ENCODE measurements at regions not wholly inside any gene's neighbourhood (a gene's known extent, or its start where the extent isn't known, plus 50 kb on each side); places are given as distances from the start of the nearest gene placed in this dataset.

DNA sequence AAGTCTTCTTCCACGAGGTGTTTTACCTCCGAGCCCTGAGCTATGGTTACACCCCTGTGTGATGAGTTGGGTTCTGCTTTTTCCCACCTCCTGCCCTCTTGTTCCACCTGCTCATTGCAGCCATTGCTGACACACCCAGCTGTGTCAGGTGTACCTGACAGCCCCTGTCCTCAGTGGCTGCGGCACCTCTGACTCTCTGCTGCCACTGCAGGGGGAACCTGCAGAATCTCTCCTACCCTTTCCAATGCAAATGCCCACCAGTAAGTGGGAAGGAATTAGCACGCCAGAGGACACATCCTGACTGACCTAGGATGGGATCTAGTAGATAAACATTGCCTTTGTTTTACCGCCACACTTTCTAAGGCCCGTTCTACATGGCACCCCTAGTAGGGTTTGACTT is 600.9 kb upstream of the MKI67 start:
- in situ Hi-C loops (cut with MboI; ENCODE audit: low sequenced_read_pairs, unreplicated experiment): no loop called here
- DNase-seq (ENCODE audit: low spot score): no peak
- TF ChIP-seq, protein P1, sequence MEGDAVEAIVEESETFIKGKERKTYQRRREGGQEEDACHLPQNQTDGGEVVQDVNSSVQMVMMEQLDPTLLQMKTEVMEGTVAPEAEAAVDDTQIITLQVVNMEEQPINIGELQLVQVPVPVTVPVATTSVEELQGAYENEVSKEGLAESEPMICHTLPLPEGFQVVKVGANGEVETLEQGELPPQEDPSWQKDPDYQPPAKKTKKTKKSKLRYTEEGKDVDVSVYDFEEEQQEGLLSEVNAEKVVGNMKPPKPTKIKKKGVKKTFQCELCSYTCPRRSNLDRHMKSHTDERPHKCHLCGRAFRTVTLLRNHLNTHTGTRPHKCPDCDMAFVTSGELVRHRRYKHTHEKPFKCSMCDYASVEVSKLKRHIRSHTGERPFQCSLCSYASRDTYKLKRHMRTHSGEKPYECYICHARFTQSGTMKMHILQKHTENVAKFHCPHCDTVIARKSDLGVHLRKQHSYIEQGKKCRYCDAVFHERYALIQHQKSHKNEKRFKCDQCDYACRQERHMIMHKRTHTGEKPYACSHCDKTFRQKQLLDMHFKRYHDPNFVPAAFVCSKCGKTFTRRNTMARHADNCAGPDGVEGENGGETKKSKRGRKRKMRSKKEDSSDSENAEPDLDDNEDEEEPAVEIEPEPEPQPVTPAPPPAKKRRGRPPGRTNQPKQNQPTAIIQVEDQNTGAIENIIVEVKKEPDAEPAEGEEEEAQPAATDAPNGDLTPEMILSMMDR (IDR thresholded peaks at IDR 0.05; ENCODE audit: borderline replicate concordance, control extremely low read depth, extremely low read depth, insufficient read depth, missing control alignments): no peak

DNA sequence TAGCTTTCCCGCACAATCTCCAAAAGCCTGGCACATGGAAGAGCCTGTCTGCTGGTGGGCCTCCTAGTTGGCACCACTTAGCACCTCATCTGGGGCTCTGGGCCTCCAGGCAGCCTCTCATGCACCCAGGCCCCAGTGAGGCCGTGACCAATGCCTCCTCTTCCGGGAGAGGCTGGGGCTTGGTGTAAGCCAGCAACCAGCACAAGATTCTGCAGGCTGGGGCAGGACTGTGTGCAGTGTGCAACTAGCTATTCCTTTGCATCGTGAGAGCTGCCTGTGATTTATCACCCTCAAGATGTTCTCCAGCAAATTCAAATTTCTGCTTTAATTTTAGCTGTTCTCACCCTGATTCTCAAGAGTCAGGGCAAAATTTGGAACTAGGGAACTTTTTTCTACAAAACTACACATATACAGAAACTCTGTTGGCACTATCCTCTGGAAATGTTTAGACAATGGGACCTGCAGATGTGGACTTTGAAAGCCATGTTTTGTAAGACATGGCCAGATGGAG is 603.7 kb upstream of the MKI67 start:
- in situ Hi-C loops (cut with MboI; ENCODE audit: low sequenced_read_pairs, unreplicated experiment): no loop called here
- TF ChIP-seq, protein P1 (IDR thresholded peaks at IDR 0.05; ENCODE audit: borderline replicate concordance, control extremely low read depth, extremely low read depth, insufficient read depth, missing control alignments): no peak
- DNase-seq (ENCODE audit: low spot score): no peak

DNA sequence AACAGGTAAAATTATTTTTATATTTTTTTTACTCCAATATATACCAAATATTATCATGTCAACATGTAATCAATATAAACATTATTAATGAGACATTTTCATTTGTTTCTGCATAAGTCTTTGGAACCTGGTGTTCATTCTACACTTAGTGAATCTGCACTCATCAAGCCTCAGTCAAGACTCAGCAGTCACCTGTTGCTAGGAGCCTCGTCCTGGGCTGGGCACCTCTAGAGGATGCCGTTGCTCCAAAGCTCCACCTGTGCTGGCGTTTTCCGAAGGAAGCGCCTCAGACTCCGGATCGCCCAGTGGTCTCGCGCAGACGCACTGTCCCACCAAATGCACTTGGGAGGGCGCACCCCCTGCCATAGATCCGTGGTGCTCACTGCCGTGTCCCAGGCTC is 604.7 kb upstream of the MKI67 start:
- in situ Hi-C loops (cut with MboI; ENCODE audit: low sequenced_read_pairs, unreplicated experiment): no loop called here
- no peak for DNase-seq (ENCODE audit: low spot score)
- TF ChIP-seq, protein P1 (IDR thresholded peaks at IDR 0.05; ENCODE audit: borderline replicate concordance, control extremely low read depth, extremely low read depth, insufficient read depth, missing control alignments): no peak

DNA sequence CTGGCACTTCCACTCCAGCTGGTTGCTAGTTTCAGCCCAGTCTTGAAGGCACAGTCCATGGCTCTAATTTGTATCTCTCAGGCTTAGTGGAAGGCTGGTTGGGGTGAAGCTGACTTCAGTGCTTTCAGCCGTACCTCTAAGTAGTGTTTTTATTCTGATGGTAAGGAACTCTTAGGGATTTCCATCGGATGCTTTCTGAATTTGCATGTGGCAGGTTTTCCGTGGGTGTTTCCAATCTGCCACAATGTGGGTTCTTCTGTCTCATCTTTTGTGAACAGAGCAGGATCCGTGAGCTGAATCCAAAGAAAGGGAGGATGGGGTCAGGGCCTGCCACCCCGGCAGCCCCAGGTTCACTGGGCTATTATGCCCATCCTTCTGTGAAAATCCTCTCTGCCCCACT is 607.9 kb upstream of the MKI67 start:
- in situ Hi-C loops (cut with MboI; ENCODE audit: low sequenced_read_pairs, unreplicated experiment): no loop called here
- TF ChIP-seq, protein P1 (IDR thresholded peaks at IDR 0.05; ENCODE audit: borderline replicate concordance, control extremely low read depth, extremely low read depth, insufficient read depth, missing control alignments): no peak
- DNase-seq (ENCODE audit: low spot score): no peak

DNA sequence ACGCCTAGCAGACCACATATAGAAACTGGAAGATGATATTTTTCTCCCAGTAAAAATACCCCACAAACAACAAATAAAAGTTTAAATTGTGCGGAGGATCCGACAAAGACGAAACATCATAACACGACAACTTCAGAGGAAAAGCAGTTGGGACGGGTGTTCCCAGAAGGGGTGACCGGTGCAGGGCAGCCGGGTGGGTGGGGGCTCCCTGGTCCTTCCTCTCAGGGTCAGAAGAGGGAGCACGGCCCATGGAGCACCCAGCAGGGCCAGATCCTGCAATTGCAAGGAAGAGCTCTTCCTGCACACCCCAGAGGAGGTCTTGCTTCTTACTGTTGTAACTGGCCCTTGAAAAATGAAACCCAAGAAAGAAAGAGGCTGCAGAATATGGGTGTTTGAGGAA is 608.5 kb upstream of the MKI67 start:
- in situ Hi-C loops (cut with MboI; ENCODE audit: low sequenced_read_pairs, unreplicated experiment): no loop called here
- TF ChIP-seq, protein P1 (IDR thresholded peaks at IDR 0.05; ENCODE audit: borderline replicate concordance, control extremely low read depth, extremely low read depth, insufficient read depth, missing control alignments): no peak
- DNase-seq (ENCODE audit: low spot score): no peak

DNA sequence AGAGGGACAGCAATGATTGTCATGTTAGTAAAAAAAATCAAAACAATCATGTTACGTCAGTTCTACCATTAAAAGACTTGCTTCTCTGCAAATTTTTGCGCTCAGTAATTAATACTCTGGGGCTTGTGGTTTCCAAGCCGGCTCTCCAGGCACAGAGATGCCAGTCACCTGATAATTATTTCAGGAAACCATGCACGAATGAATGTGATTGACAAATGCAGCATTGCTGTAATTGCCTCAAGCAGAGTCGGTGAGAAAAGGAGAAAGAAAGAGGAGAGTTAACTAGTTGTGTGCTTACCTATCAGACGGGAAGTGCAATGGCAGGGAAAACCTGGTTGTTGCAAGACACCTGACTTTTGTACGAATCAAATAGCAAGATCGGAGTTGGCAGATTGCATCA is 609.8 kb upstream of the MKI67 start:
- TF ChIP-seq, protein P1 (IDR thresholded peaks at IDR 0.05; ENCODE audit: borderline replicate concordance, control extremely low read depth, extremely low read depth, insufficient read depth, missing control alignments): no peak
- no peak for DNase-seq (ENCODE audit: low spot score)
- in situ Hi-C loops (cut with MboI; ENCODE audit: low sequenced_read_pairs, unreplicated experiment): no loop called here
